NCI-H2227 treated with DMSO at 0.1 percent for 48 hours (cell line): ENCODE measurements at regions not wholly inside any gene's neighbourhood (a gene's known extent, or its start where the extent isn't known, plus 50 kb on each side); places are given as distances from the start of the nearest gene placed in this dataset.
"Not testable (repeated sequence)": the region's sequence is repeated elsewhere in the genome, so short reads cannot be mapped to it uniquely, and the experiment has no call there.

Experiments used
- DNase-seq: peaks from one replicate; lab custom pipeline; 2025; lab: John Stamatoyannopoulos, UW

- DNase-seq, result peak; percentile 55
These were observed 297.3 kb downstream of the ABCC12 start for GRCh38 chr16:47858333-47858982.

- no peak for DNase-seq
These were observed 300.4 kb downstream of the ABCC12 start for GRCh38 chr16:47855431-47855830.

DNA sequence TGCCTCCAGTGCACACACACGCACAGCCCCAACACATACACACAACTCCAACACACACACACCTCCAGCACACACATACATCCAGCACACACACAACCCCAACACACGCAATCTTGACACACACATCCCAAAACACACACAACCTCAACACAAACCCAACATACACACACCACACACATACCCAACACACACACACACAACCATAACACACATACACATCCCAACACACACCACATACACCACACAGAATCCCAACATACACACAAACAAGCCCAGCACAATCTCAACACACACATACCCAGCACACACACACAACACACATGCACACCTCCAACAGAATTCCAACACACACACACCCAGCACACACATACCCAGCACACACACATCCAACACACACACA is 301.1 kb downstream of the ABCC12 start:
- DNase-seq, result no peak

GRCh38 chr16:47852991-47853390 is 302.8 kb downstream of the ABCC12 start:
- no peak for DNase-seq

GRCh38 chr16:47851146-47851545 is 304.6 kb downstream of the ABCC12 start:
- peak; percentile 19 for DNase-seq

- DNase-seq, result no peak
These were observed 306.1 kb downstream of the ABCC12 start for GRCh38 chr16:47849736-47850135.

GRCh38 chr16:47848421-47849109 is 307.2 kb downstream of the ABCC12 start:
- no peak for DNase-seq

DNA sequence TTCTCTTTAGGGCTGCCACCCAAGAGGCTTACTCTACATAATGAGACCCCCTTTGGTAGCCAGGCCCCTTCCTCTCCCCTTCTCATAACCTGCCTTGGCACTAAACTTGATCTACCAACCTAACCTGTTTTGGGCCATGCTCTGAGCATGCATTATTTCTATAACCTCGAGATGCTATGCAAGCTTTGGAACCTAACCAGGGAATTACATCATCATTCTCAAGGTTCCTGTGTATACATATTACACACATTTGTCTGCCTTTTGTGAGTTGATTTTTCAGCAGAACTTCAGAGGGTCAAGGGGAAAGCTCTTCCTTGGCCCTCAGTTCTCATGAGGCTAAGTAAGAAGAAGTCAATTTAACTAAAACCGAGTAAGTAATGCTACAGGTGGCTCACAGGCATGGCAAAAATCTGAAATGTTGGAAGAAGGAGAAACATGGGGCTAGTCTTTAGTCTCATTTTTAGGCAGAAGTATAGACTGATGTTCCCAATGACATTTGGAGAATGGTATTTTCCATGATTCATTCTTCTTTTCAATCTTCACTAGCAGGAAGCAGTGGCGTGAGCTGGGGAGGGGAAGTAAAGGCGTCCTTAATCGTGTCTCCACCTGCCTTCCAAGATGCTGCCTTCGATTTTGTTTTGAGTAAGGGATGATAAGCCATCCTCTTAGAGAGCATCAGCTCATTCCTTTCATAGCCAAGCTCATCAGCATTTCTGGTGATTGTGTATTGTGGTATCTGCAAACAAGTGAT is 308.4 kb downstream of the ABCC12 start:
- DNase-seq, result no peak

GRCh38 chr16:47834485-47835024 is 321.2 kb downstream of the ABCC12 start:
- no peak for DNase-seq

DNA sequence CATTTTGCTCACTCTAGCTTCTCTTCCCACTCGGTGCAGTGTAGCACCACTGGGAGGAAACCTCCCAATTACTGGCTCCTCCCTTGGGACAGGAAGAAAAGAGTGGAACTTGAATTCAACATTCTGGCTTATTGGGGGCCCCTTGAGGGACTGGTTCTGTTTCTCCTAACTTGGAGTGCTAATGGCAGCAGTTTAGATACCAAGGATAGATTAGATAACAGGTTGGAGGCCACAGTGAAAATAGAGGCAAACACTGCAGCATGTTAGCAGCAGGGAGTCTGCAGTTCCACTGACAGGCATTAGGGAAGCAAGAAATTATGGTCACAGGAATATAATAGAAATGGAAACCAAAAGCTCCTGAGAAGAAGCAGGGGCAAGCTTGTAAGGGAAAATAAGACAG is 322.0 kb downstream of the ABCC12 start:
- no peak for DNase-seq

DNA sequence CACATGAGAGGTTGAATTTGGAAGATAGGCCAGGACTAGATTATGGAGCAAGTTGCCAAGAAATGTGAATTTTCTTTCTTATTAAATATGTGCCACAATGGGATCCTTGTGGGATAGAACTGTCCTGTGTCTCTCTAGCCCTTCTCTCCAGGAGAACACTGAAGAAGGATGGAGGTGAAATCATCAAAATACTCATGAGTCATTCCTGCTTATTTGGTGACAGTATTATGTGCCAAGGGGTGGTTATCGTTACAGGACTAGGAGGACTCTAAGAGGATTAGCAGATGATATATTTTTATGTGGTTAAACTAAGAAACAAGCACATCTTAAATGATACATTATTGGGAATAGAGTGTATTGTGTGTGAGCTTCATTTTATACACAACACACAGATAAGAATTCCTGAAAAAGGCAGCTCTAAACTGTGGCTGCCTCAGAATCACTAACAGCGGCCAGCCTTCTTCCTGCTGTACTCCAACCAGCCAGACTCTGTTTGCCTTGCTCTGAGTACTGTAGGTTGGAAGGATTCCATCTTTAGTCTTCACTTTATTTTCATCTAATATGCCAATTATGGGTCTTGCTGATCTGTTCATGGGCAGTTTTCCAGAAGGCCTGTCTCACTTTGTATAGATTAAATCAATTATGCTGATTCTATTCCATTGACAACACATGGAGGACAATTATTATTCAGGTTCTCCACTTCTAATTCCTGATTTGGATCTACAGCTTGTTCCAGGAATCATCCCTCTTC is 325.8 kb downstream of the ABCC12 start:
- no peak for DNase-seq

DNA sequence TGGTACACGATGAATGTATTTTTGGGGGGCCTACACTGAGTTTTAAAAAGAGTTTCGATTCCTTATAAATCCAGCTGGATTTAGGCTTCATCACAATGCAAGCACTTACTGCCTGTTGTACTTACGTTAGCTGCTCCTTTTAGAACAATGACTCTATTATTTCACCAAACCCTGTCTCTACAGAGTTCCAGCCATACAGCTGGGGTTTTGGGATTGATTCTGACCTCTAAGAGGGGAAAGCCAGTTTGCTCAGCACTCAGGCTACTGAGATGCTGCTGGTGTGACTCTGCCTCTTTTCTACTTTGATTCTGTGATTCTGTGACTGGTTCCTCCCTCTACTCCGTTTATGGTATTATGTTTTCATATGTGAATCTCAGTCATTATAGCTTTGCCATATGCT is 329.7 kb downstream of the ABCC12 start:
- DNase-seq, result no peak

DNA sequence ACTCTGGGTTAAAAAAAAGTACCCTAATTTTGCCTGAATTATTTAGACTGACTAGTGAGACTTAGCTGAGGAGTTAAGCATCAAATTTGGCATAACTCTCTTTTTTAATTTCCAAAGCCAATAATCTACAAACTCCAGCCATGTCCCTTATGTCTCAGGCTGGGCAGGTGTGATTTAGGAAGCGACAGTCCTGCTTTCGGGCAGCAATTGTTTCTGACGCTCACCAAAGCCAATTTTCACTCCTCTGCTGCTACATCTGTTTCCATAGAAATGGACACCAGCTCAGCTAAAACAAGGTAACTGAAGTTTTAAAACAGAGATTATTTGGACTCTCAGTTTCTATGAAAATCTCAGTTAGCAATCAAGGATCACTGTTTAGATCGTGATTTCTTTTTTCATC is 338.7 kb downstream of the ABCC12 start:
- DNase-seq, result no peak

DNA sequence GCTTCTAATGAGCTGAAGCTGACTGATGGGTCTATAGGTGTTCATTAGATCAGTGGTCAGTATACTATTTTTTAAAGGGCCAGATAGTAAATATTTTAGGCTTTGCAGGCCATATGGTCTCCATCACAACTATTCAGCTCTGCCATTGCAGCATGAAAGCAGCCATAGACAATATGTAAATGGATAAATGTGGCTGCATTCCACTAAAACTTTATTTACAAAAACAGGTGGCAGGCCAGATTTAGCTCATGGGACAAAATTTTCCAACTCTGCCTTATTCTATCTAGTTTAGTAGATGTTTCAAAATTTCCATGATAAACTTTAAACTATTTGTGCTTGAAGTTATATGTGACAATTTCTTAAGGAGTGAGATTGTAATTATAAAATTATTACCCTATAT is 339.3 kb downstream of the ABCC12 start:
- DNase-seq, result no peak

DNA sequence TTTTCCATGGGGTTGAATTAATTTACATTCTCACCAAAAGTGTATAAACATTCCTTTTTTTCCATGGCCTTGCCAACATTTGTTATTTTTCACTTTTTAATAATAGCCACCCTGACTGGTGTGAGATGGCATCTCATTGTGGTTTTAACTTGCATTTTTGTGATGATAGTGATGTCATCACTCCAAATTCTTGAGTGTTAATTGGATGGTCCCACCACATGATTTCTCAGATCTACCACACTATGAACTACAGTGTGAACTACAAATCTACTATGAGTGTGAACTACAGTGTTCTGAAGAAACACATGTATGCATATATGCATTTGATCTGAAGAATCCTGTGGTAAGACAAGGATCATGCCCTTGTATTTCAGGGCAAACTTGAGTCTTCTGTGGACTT is 340.1 kb downstream of the ABCC12 start:
- DNase-seq, result no peak

DNA sequence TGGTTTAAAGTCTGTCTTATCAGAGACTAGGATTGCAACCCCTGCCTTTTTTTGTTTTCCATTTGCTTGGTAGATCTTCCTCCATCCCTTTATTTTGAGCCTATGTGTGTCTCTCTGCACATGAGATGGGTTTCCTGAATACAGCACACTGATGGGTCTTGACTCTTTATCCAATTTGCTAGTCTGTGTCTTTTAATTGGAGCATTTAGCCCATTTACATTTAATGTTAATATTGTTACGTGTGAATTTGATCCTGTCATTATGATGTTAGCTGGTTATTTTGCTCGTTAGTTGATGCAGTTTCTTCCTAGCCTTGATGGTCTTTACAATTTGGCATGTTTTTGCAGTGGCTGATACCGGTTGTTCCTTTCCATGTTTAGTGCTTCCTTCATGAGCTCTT is 344.0 kb downstream of the ABCC12 start:
- DNase-seq, result not testable (repeated sequence)

GRCh38 chr16:47806309-47806847 is 345.2 kb downstream of the PHKB start:
- no peak for DNase-seq

DNA sequence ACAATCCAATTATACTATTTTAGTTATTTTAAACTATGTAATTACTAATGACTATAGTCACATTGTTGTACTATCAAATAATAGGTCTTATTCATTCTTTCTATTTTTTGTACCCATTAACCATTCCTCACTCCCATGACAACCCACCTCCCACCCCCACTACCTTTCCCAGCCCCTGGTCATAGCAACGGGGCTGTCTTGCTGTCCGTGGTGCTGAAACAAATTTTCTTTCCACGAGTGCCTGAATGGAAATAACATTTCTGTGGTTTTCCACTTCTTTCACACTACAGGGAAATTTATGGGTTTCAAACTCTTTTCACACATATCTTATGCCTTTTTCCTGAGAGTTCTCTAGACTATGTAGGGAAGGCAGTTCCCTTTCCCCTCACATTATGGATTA is 326.6 kb downstream of the PHKB start:
- no peak for DNase-seq

DNA sequence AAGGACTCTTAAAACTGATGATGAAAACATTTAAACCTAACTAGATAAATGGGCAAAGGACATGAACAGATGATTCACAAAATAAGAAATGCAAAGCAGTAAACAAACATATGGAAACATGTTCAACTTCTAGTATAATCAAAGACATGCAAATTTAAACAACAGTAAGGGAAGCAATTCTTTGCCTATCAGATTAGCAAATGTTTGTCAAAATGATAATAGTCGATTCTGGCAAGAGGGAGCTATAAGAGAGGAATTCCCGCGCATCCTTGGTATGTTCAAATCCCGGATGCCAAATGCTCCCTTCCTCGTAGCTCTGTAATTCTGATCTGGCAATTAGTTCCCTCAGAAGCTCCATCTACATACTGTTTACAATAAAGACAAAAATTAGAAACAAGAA is 320.5 kb downstream of the PHKB start:
- no peak for DNase-seq

DNA sequence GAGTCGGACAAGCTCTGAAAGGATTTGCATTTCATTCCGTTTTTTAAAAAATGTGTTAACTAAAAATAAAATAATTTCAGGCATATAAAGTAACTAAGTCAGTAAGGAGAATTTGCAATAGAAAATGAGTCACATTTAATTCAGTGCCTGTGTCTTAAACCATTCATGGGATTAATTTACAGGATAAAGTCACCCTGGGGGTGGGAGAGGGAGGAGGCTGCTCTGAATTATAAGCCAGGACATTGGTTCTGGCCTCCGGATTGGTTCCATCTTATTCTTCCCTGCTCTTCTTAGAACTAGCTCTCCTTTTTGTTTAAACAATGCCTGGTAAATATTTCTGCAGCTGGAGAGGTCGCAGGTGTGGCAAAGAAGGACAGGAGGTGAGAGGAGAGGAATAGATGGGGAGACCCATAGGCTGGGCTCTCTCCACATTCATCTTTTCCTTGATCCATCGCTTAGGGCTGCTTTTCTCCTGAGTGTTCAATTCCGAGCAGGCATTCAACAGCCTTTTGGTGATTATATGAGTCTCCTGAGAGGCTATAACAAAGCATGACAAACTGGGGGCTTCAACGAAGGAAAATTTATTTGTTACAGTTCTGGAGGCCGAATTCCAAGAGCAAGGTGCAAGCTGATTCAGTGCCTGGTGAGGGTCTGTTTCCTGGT is 319.2 kb downstream of the PHKB start:
- DNase-seq, result no peak
